ENCODE measurements at regions not wholly inside any gene's neighbourhood (a gene's known extent, or its start where the extent isn't known, plus 50 kb on each side); places are given as distances from the start of the nearest gene placed in this dataset.

DNA sequence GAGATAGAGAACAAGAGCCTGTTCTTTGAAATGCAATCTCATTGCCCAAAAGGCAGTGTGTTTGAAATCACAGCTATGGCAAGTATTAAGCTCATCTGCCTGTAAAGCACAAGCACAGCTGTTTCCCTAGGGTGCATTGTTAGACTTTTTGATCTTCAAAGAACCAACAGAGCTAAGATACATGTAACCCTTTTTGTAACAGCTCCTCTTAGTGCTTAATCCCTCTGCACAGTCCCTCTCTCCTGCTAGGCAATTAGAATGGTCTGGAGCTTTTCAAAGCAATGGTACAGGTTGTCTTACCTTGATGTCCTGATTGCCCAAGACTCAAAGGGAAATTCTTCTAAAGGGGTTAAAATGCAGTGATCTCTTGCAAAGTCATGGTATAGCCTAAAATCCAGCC is 249.6 kb upstream of the CHRM2 start:
- Mint-ChIP-seq H3K36me3 (no peaks in the 10 kb centered on the region), H3K9me3 (peaks cover 6 to 9% of the 10 kb centered on the region in 2 donors), H3K27me3 (ENCODE audit: low read depth in 2 of 2) (no peaks in the 10 kb centered on the region), H3K4me1 (no peaks in the 10 kb centered on the region), H3K27ac (no peak overlapping the region), H3K4me3 (no peak overlapping the region)
- TF ChIP-seq, protein P1, sequence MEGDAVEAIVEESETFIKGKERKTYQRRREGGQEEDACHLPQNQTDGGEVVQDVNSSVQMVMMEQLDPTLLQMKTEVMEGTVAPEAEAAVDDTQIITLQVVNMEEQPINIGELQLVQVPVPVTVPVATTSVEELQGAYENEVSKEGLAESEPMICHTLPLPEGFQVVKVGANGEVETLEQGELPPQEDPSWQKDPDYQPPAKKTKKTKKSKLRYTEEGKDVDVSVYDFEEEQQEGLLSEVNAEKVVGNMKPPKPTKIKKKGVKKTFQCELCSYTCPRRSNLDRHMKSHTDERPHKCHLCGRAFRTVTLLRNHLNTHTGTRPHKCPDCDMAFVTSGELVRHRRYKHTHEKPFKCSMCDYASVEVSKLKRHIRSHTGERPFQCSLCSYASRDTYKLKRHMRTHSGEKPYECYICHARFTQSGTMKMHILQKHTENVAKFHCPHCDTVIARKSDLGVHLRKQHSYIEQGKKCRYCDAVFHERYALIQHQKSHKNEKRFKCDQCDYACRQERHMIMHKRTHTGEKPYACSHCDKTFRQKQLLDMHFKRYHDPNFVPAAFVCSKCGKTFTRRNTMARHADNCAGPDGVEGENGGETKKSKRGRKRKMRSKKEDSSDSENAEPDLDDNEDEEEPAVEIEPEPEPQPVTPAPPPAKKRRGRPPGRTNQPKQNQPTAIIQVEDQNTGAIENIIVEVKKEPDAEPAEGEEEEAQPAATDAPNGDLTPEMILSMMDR (IDR thresholded peaks at IDR 0.05): no peak
- ATAC-seq (no peak), DNase-seq (no peak)
- no peaks in the 10 kb centered on the region for H3K9me3 ChIP-seq (ENCODE audit: control insufficient read depth, insufficient read depth, low read length)
- H3K27me3 ChIP-seq (ENCODE audit: control insufficient read depth, insufficient read depth, low read length): no peaks in the 10 kb centered on the region
- intact Hi-C loops (cut with micrococcal nuclease): no loop called here
- no peak overlapping the region for H3K4me3 ChIP-seq (ENCODE audit: low read length)
- no peaks in the 10 kb centered on the region for H3K4me1 ChIP-seq (ENCODE audit: control insufficient read depth, insufficient read depth, low read length)
- H3K36me3 ChIP-seq (ENCODE audit: control insufficient read depth, insufficient read depth, low read length): no peaks in the 10 kb centered on the region
- no peak overlapping the region for H3K27ac ChIP-seq (ENCODE audit: low read length)

DNA sequence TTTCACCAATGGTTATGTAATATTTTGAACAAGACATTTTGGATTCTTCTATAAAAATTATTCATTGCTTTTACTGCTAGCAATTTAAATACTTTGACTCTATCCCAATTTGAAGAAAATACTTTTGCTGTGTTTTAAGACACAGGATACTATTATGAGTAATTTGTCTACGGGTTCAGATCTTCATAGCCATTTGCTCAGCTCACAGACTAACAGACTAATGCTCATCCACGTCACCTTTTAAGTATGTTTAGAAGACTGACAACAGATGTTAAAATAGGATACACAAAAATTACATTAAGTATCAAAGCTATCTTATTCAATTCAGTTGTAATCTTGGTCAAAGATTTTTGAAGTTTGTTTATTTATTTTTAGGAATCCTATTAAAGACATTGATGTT is 251.3 kb upstream of the CHRM2 start:
- peaks cover 10 to 12% of the 10 kb centered on the region in 2 donors for H3K9me3 Mint-ChIP-seq
- H3K36me3 ChIP-seq (ENCODE audit: control insufficient read depth, insufficient read depth, low read length): no peaks in the 10 kb centered on the region
- no peaks in the 10 kb centered on the region for H3K9me3 ChIP-seq (ENCODE audit: control insufficient read depth, insufficient read depth, low read length)
- DNase-seq: no peak
- H3K27me3 ChIP-seq (ENCODE audit: control insufficient read depth, insufficient read depth, low read length): no peaks in the 10 kb centered on the region
- H3K4me1 ChIP-seq (ENCODE audit: control insufficient read depth, insufficient read depth, low read length): no peaks in the 10 kb centered on the region
- 67% methylated on average over 1 of the region's 2 CpGs for WGBS (ENCODE audit: insufficient coverage)
- intact Hi-C loops (cut with micrococcal nuclease): no loop called here
- H3K4me3 Mint-ChIP-seq: no peak overlapping the region
- ATAC-seq: no peak
- no peak overlapping the region for H3K27ac Mint-ChIP-seq
- no peaks in the 10 kb centered on the region for H3K4me1 Mint-ChIP-seq
- TF ChIP-seq, protein P1 (IDR thresholded peaks at IDR 0.05): no peak
- H3K36me3 Mint-ChIP-seq: no peaks in the 10 kb centered on the region
- H3K27ac ChIP-seq (ENCODE audit: low read length): no peak overlapping the region
- H3K4me3 ChIP-seq (ENCODE audit: low read length): no peak overlapping the region
- no peaks in the 10 kb centered on the region for H3K27me3 Mint-ChIP-seq (ENCODE audit: low read depth in 2 of 2)

DNA sequence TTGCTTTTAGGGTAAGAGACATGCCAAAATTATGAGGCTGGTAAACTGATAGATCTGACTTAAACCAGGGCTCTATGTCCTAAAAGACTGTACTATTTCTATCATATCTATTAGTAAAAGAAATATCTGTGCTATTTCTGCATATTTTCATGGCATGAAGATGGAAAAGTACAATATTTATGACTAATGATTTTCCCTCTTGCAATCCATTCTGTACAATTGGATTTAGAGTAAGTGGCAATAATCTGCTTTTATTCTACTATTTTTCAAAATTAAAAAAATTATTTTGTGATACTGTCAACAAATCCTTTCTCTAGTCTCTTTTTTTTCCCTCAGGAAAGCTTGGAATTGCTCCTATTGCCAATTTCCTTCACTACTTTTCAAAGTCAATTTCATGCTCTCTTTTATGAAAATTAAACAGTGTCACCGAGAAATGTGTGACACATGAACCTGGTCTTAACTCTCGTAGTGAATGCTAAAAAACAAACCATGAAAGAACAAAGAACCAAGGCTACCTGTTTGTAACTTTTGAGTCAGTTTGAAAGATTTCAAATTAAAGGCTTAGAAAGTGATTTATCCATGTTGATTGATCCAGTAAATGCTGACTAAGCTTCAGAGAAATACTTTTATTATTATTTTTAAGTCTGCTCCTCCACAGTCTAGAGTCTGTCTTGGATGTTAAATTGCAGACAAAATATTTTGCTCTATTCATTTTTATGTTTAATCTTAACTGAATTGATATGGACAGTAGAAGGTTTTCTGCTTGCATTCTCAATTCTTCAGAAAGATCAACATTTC is 262.7 kb upstream of the CHRM2 start:
- H3K9me3 ChIP-seq (ENCODE audit: control insufficient read depth, insufficient read depth, low read length): peaks cover 2% of the 10 kb centered on the region
- intact Hi-C loops (cut with micrococcal nuclease): no loop called here
- H3K9me3 Mint-ChIP-seq: peaks cover 15 to 20% of the 10 kb centered on the region in 2 donors
- H3K36me3 ChIP-seq (ENCODE audit: control insufficient read depth, insufficient read depth, low read length): no peaks in the 10 kb centered on the region
- no peak for ATAC-seq
- H3K4me1 ChIP-seq (ENCODE audit: control insufficient read depth, insufficient read depth, low read length): no peaks in the 10 kb centered on the region
- H3K4me3 ChIP-seq (ENCODE audit: low read length): no peak overlapping the region
- H3K27ac Mint-ChIP-seq: no peak overlapping the region
- 92% methylated on average over 2 of the region's 2 CpGs for WGBS (ENCODE audit: insufficient coverage)
- no peaks in the 10 kb centered on the region for H3K4me1 Mint-ChIP-seq
- peaks cover 6% of the 10 kb centered on the region for H3K36me3 Mint-ChIP-seq
- no peaks in the 10 kb centered on the region for H3K27me3 Mint-ChIP-seq (ENCODE audit: low read depth in 2 of 2)
- no peak overlapping the region for H3K27ac ChIP-seq (ENCODE audit: low read length)
- no peak overlapping the region for H3K4me3 Mint-ChIP-seq
- TF ChIP-seq, protein P1 (IDR thresholded peaks at IDR 0.05): no peak
- H3K27me3 ChIP-seq (ENCODE audit: control insufficient read depth, insufficient read depth, low read length): no peaks in the 10 kb centered on the region
- no peak for DNase-seq

DNA sequence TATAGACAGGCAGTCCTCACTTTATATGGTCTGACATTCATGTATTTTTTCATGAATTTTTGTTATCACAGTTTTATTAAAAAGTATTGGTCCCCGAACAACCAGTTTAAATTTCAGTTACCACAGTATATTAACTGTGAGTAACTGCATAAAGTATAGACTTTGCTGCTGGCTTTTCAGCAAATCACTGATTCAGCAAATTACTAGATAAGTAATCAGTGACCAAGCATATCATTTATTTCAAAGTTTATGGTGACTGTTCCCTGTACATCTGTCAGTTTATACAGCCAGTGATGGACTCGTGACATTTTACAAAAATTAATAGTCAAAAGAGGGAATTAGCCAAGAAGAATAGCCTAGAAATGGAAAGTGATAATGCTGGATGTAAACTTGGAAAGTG is 266.7 kb upstream of the CHRM2 start:
- TF ChIP-seq, protein P1 (IDR thresholded peaks at IDR 0.05): no peak
- Mint-ChIP-seq H3K4me3 (no peak overlapping the region), H3K9me3 (peaks cover 15 to 18% of the 10 kb centered on the region in 2 donors), H3K4me1 (no peaks in the 10 kb centered on the region), H3K36me3 (peaks cover 6% of the 10 kb centered on the region), H3K27me3 (ENCODE audit: low read depth in 2 of 2) (no peaks in the 10 kb centered on the region), H3K27ac (no peak overlapping the region)
- H3K9me3 ChIP-seq (ENCODE audit: control insufficient read depth, insufficient read depth, low read length): peaks cover 2% of the 10 kb centered on the region
- H3K27me3 ChIP-seq (ENCODE audit: control insufficient read depth, insufficient read depth, low read length): no peaks in the 10 kb centered on the region
- no peak overlapping the region for H3K4me3 ChIP-seq (ENCODE audit: low read length)
- DNase-seq (no peak), ATAC-seq (no peak)
- no peaks in the 10 kb centered on the region for H3K36me3 ChIP-seq (ENCODE audit: control insufficient read depth, insufficient read depth, low read length)
- no peak overlapping the region for H3K27ac ChIP-seq (ENCODE audit: low read length)
- intact Hi-C loops (cut with micrococcal nuclease): no loop called here
- WGBS (ENCODE audit: insufficient coverage): 83% methylated on average over 2 of the region's 2 CpGs
- H3K4me1 ChIP-seq (ENCODE audit: control insufficient read depth, insufficient read depth, low read length): no peaks in the 10 kb centered on the region

Data from natural killer cell (primary cell).